Retinal pigment epithelial cell (primary cell): ENCODE measurements at regions not wholly inside any gene's neighbourhood (a gene's known extent, or its start where the extent isn't known, plus 50 kb on each side); places are given as distances from the start of the nearest gene placed in this dataset.

Experiments
- DNase-seq: peaks from one replicate; pipeline ENCODE4 v3.0.0-alpha.2; 2010; ENCODE audit warnings: low read depth
- H3K4me3 ChIP-seq: 2 replicates; pipeline ENCODE4 v1.5.1; 2011; ENCODE audit warnings: mild to moderate bottlenecking, low read length, control low read depth, moderate library complexity
- TF ChIP-seq, protein P1 (sequence below): conservative IDR thresholded peaks from 2 replicates; pipeline ENCODE4 v1.5.1; 2011; ENCODE audit warnings: low read depth, low read length, control low read depth, inconsistent platforms

DNA sequence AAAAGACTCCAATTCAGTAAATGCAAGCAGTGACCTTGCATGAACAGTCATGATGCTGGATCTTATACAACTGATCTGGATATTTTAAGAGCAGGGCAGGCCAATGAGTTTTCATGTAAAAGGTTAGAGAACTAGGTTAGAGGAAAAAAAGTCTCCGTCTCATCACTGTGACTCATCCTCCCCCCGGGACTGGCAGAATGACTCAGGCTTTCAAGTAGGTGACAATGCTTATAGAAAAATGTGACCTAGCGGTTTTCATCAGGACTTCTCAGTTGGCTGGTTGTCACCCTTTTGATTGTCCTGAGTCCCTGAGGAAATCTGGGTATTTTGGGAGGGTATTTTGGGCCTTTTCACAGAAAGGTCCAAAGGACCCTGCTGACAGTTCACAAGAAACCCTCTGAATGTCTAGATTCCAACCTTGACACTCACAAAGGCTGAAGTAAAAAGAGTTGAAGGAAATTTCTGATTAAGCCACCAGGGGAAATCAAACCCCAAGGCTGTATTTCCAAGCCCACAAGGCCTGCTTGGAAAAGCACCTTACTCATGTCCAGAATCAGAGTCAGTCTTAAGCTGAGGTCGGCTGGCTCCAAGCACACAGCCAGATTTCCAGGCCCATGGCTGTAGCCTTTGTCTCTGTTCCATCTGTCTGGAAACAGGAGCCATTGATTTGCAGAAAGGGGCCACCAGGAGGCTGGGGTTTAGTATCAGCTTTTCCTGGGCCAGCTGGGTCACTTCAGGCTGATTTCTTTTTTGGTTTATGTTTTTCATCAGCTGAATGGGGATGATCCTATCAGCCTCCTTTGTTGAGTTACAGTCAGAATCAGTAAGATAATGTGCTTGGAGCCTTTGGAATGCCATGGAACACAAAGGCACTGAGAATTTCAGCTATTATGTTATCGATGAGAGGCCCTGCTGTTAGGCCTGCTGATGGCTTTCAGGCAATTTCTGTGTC lies 226.4 kb upstream of the HABP2 start:
- TF ChIP-seq, protein P1, sequence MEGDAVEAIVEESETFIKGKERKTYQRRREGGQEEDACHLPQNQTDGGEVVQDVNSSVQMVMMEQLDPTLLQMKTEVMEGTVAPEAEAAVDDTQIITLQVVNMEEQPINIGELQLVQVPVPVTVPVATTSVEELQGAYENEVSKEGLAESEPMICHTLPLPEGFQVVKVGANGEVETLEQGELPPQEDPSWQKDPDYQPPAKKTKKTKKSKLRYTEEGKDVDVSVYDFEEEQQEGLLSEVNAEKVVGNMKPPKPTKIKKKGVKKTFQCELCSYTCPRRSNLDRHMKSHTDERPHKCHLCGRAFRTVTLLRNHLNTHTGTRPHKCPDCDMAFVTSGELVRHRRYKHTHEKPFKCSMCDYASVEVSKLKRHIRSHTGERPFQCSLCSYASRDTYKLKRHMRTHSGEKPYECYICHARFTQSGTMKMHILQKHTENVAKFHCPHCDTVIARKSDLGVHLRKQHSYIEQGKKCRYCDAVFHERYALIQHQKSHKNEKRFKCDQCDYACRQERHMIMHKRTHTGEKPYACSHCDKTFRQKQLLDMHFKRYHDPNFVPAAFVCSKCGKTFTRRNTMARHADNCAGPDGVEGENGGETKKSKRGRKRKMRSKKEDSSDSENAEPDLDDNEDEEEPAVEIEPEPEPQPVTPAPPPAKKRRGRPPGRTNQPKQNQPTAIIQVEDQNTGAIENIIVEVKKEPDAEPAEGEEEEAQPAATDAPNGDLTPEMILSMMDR: peak; percentile 38
- no peak overlapping the region for H3K4me3 ChIP-seq
- DNase-seq: no peak

DNA sequence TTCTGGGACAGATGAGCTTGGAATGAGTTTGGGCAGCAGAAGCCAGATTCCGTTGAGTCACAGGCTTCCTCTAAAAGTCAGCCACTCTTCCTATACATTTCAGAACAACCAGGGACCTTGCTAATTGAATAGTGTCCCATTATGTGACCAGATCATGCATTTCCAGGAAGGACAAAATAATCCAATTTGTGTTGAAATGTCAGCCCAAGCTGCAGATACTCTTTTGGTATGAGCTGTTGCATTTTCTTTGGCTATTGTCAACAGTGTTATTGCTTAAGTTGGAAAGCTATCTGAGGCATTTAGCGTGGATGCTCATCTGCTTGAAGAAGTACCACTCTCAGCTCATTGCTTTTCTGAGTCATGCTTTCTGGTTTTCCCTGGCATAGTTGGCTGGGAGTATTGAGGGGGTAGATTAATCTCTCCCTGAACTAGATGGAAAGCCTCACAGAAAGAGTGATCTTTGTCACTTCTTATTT lies 223.7 kb upstream of the HABP2 start:
- TF ChIP-seq, protein P1: no peak
- no peak for DNase-seq
- no peak overlapping the region for H3K4me3 ChIP-seq

DNA sequence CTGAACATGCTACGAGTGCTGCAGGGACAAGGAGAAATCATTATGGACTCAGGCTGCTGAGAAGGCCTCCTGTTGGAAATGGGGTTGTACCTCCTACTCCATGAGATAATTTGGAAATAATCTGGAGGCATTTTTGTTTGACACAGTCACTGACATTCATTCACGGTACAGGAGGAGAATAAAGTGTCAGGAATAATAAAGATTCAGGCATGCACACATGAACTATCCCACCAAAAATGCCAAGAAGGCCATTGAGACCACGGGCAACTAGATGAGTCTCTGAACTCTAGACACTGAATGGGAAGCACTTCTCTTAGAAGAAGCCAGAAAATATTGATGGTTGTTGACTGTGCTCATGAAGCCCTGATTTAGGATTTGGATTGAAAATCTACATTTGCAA lies 220.9 kb upstream of the HABP2 start:
- DNase-seq: no peak
- TF ChIP-seq, protein P1: no peak
- H3K4me3 ChIP-seq: no peak overlapping the region

DNA sequence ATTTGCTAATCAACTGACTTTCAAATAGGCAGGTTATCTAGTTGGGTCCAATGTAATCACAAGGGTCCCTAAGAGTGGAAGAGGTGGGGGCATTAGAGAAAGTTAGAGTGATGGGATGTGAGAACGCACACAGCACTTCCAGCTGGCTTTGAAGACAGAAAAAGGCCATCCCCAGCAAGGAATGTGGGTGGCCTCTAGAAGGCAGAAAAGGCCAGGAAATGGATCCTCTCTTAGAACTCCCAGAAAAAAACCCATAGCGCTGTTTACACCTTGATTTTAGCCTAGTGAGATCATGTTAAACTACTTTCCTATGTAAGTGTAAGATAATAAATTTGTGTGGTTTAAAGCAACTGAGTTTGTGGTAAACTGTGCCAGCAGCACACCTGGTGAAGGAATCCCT lies 219.5 kb upstream of the HABP2 start:
- H3K4me3 ChIP-seq: no peak overlapping the region
- TF ChIP-seq, protein P1: no peak
- no peak for DNase-seq

DNA sequence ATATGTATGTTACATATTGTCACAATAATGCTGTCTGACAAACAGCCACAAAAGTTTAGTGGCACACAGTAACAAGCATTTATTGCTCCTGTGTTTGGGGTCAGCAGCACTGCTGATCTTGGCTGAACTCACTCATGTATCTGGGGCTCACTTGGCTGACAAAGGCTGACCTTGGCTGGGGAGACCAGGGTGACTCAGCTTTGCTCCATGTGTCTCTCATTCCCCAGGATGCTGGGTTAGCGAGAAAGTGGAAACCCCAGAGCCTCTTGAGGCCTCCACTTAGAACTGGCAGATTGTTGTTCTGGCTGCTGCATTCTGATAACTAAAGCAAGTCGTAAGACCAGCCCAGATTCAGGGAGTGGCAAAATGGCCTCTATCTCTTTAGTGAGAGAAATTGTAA lies 217.3 kb upstream of the HABP2 start:
- H3K4me3 ChIP-seq: no peak overlapping the region
- DNase-seq: no peak
- TF ChIP-seq, protein P1: no peak

DNA sequence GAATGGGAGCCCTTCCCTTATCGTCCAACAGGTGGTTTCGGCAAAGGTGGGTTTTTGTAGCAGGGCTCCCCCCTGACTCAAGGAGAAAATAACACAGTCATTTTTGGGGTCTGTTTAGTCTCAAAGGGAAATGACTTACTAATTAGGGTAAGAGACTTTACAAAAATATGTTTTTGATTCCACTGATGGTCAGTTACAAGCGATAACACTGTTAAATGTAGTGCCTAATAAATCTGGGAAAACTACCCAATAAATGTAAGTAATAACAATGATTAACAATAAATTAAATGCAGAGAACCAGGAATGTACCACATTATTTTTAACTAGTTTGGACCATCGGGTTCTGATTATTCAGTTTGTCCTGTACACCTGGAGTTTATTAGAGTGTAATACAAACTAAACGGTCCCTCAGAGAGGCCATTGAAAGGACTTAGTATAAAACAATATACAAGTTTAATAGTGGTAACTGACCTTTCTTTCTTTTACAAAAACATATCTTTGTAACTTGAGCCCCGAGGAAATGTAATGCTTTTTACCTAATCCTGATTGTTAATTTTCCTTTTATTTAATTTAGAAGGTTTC lies 216.2 kb upstream of the HABP2 start:
- TF ChIP-seq, protein P1: no peak
- no peak for DNase-seq
- H3K4me3 ChIP-seq: no peak overlapping the region

DNA sequence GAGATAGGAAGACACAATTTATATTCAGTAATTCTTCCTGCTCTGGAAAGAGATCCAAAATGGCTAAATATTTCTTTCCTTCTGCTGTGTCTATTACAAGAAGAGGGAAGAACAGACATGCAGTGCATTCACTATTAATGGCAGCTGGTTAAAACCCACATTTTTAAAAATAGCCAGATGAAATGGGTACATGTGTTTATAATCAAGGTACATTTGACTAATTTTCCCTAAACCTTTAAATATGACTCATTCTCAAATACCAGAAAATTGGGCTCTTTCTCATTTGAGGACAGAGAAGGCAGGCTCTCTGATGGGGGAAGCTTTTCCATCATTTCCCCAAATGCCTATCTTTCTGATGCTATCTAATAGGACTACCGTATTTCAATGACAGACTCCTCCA lies 215.7 kb upstream of the HABP2 start:
- TF ChIP-seq, protein P1: no peak
- no peak for DNase-seq

More for the DNA sequence above, 215.7 kb upstream of the HABP2 start:
- H3K4me3 ChIP-seq: no peak overlapping the region
